ENCODE measurements at regions not wholly inside any gene's neighbourhood (a gene's known extent, or its start where the extent isn't known, plus 50 kb on each side); places are given as distances from the start of the nearest gene placed in this dataset.

DNA sequence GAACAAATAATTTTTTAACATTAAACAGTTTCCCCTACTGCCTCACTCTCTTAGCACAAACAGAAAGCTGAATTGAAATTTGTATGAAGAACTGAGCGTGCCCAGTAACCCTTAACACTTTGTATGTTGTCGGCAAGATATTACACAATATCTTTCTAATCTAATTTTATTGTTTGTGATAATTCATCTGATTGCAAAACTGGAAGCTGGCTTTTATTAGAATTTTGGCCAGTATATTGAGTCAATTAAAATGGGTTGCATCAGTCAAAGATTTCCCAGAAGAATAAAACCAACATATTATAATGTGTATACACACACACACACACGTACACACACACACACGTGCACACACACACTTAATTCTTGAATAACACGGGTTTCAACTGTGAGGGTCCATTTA, 2332.1 kb downstream of the PCDH7 start:
- Histone ChIP-seq H3K27ac (ENCODE audit: low read depth, low read length) (no peak overlapping the region), H3K36me3 (ENCODE audit: insufficient read depth, low read length) (no peaks in the 10 kb centered on the region), H3K4me1 (ENCODE audit: insufficient read depth, low read length) (no peaks in the 10 kb centered on the region), H3K4me3 (ENCODE audit: low read depth in 1 of 2, low read length in 2 of 2) (no peak overlapping the region), H3K27me3 (ENCODE audit: control insufficient read depth in 1 of 2, insufficient read depth in 2 of 2, low read length in 2 of 2) (no peaks in the 10 kb centered on the region), H3K9me3 (ENCODE audit: low read length) (no peaks in the 10 kb centered on the region), H3K9ac (ENCODE audit: low read length) (no peak overlapping the region)

DNA sequence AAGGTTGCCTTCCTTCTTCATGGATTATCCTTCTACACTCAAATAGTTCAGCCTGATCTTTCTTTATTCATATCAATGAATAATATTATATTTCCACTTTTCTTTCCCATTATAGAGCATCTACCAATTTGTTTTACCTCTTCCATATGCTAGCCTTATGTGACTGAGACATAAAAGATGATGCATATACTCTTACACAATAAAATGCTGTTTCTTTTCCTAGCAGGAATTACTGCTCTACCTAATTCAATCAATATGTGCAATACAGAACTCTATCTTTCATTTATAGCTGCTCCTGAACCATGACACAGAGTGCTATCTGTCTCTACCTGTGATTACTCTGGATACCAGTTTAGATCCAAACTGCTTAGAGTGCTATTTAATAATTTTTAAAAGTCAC, 2334.0 kb downstream of the PCDH7 start:
- H3K9ac ChIP-seq (ENCODE audit: low read length): no peak overlapping the region
- no peak overlapping the region for H3K27ac ChIP-seq (ENCODE audit: low read depth, low read length)
- H3K4me3 ChIP-seq (ENCODE audit: low read depth in 1 of 2, low read length in 2 of 2): no peak overlapping the region
- H3K27me3 ChIP-seq (ENCODE audit: control insufficient read depth in 1 of 2, insufficient read depth in 2 of 2, low read length in 2 of 2): no peaks in the 10 kb centered on the region
- no peaks in the 10 kb centered on the region for H3K36me3 ChIP-seq (ENCODE audit: insufficient read depth, low read length)
- no peaks in the 10 kb centered on the region for H3K9me3 ChIP-seq (ENCODE audit: low read length)
- no peaks in the 10 kb centered on the region for H3K4me1 ChIP-seq (ENCODE audit: insufficient read depth, low read length)

DNA sequence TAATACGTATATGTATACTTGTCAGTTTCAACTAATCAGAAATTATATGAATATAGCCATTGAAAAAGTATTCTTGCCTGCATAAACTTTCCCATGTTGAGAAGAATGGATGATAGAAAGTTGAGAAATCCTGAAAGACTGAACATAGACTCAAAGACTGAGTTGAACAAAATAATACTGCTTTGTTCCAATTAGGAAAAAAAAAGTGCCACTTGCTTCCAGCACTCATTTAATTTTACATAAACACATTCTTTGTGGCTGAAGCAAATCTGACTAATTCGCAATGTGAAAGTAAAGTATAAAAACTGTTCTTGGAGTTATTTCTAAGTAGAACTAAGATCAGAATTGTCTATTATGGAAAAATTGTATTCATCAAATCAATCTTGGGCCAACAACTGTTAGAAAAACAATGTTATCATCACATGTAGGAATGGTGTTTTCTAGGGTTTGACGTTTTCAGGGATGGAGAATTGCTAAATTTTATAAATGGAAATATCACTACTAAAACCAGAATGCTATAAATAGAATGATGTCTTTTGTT, 2334.6 kb downstream of the PCDH7 start:
- Histone ChIP-seq H3K4me3 (ENCODE audit: low read depth in 1 of 2, low read length in 2 of 2) (no peak overlapping the region), H3K4me1 (ENCODE audit: insufficient read depth, low read length) (no peaks in the 10 kb centered on the region), H3K27ac (ENCODE audit: low read depth, low read length) (no peak overlapping the region), H3K9ac (ENCODE audit: low read length) (no peak overlapping the region), H3K27me3 (ENCODE audit: control insufficient read depth in 1 of 2, insufficient read depth in 2 of 2, low read length in 2 of 2) (no peaks in the 10 kb centered on the region), H3K9me3 (ENCODE audit: low read length) (no peaks in the 10 kb centered on the region), H3K36me3 (ENCODE audit: insufficient read depth, low read length) (no peaks in the 10 kb centered on the region)

DNA sequence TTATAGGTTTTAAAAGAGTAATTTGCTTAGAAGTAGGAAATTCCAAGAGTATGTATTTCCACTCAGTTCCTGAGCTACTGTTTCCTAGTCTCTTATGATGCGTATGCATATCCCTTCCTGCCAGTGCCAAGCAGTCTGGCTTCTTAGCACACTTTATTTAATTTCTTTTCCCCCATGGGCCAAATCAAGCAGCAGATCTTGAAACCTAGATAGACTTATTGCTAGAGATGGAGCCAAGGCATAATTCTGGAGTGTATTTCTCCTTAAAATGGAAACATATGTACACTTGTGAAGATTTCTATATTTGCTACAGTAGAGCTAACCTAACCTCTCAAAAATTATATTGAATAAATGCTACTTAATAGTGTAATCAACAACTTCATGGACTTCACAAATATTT, 2337.6 kb downstream of the PCDH7 start:
- Histone ChIP-seq H3K27ac (ENCODE audit: low read depth, low read length) (no peak overlapping the region), H3K4me1 (ENCODE audit: insufficient read depth, low read length) (no peaks in the 10 kb centered on the region), H3K27me3 (ENCODE audit: control insufficient read depth in 1 of 2, insufficient read depth in 2 of 2, low read length in 2 of 2) (no peaks in the 10 kb centered on the region), H3K9ac (ENCODE audit: low read length) (no peak overlapping the region), H3K36me3 (ENCODE audit: insufficient read depth, low read length) (no peaks in the 10 kb centered on the region), H3K4me3 (ENCODE audit: low read depth in 1 of 2, low read length in 2 of 2) (no peak overlapping the region), H3K9me3 (ENCODE audit: low read length) (no peaks in the 10 kb centered on the region)

DNA sequence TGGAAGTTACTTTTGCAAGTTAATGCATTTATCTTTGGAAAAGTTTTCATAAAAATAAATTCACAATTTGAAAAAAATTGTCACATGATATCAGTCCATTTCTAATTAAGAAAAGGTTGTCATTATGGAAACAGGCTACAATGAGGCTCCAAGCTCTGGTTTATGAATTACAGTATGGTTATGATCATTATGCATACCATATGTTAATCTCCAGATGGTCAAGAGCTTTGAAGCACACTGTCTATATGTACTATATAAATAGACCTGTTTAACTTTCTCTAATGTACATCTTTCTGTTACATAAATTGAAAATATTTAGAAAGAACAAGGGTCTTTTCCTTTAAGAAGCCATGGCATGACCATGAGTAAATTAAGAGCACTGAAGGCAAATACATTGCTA, 2338.8 kb downstream of the PCDH7 start:
- Histone ChIP-seq H3K4me3 (ENCODE audit: low read depth in 1 of 2, low read length in 2 of 2) (no peak overlapping the region), H3K36me3 (ENCODE audit: insufficient read depth, low read length) (no peaks in the 10 kb centered on the region), H3K4me1 (ENCODE audit: insufficient read depth, low read length) (peaks cover 2% of the 10 kb centered on the region), H3K9me3 (ENCODE audit: low read length) (no peaks in the 10 kb centered on the region), H3K9ac (ENCODE audit: low read length) (no peak overlapping the region), H3K27ac (ENCODE audit: low read depth, low read length) (no peak overlapping the region), H3K27me3 (ENCODE audit: control insufficient read depth in 1 of 2, insufficient read depth in 2 of 2, low read length in 2 of 2) (no peaks in the 10 kb centered on the region)

DNA sequence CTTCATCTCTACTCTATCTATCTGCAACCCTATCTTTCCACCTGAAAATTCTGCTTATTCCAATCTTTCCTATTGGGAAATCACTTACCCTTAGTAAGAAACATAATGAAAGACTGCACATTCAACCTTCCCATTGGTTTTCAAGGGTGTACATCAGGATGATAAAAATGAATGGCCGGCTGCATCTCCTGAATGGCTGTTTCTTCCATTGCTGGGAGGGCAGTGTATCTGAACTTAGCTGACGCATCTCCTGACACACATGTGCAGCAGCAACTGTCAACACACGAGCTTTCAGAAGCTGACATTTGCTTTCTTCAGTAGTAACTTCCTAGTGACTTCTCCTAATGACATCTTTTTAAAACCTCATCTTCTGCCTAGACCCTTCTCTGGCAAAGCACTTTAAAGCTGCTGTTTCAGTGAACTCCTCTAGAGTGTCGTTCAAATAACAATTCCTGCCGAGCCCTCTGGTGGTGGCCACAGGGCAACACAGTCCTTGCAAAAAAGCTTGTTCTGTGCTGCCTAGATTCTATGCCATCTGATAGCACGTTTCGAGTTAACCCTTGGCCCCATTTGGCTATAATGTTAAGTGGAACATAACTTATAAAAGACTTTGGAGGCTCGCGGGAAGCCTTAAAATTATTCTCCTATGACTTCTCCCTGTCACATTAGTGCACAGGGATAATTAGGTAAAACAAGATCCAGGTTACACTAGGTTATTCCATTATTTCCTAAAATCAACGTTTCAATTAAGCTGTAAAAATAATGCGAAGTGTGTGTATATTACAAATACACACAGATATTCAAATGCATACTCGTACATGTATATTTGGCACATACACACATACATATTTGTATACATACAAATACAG, 2340.7 kb downstream of the PCDH7 start:
- H3K27ac ChIP-seq (ENCODE audit: low read depth, low read length): no peak overlapping the region
- no peak overlapping the region for H3K9ac ChIP-seq (ENCODE audit: low read length)
- no peaks in the 10 kb centered on the region for H3K9me3 ChIP-seq (ENCODE audit: low read length)
- H3K36me3 ChIP-seq (ENCODE audit: insufficient read depth, low read length): no peaks in the 10 kb centered on the region
- H3K4me1 ChIP-seq (ENCODE audit: insufficient read depth, low read length): peaks cover 7% of the 10 kb centered on the region
- H3K4me3 ChIP-seq (ENCODE audit: low read depth in 1 of 2, low read length in 2 of 2): no peak overlapping the region
- H3K27me3 ChIP-seq (ENCODE audit: control insufficient read depth in 1 of 2, insufficient read depth in 2 of 2, low read length in 2 of 2): no peaks in the 10 kb centered on the region

DNA sequence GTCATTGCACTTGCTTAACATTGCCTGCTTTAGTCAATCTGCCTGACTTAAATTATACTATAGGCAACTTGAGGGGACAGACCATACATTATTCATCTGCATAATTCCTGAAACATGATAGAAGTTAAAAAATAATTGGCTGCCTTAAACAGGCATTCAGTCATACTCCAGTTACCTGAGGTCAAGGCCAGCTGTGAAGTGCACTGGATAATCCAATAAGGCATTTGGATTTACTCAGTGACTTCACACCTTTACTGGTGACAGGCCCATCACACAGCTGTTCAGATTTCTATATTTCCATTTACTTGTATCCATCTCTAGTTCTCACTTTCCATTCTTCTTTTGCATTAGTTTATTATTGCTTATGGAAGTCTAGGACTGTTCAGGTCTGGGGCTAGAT, 2341.6 kb downstream of the PCDH7 start:
- Histone ChIP-seq H3K4me1 (ENCODE audit: insufficient read depth, low read length) (peaks cover 7% of the 10 kb centered on the region), H3K27me3 (ENCODE audit: control insufficient read depth in 1 of 2, insufficient read depth in 2 of 2, low read length in 2 of 2) (no peaks in the 10 kb centered on the region), H3K27ac (ENCODE audit: low read depth, low read length) (no peak overlapping the region), H3K9ac (ENCODE audit: low read length) (no peak overlapping the region), H3K36me3 (ENCODE audit: insufficient read depth, low read length) (no peaks in the 10 kb centered on the region), H3K4me3 (ENCODE audit: low read depth in 1 of 2, low read length in 2 of 2) (no peak overlapping the region), H3K9me3 (ENCODE audit: low read length) (no peaks in the 10 kb centered on the region)

DNA sequence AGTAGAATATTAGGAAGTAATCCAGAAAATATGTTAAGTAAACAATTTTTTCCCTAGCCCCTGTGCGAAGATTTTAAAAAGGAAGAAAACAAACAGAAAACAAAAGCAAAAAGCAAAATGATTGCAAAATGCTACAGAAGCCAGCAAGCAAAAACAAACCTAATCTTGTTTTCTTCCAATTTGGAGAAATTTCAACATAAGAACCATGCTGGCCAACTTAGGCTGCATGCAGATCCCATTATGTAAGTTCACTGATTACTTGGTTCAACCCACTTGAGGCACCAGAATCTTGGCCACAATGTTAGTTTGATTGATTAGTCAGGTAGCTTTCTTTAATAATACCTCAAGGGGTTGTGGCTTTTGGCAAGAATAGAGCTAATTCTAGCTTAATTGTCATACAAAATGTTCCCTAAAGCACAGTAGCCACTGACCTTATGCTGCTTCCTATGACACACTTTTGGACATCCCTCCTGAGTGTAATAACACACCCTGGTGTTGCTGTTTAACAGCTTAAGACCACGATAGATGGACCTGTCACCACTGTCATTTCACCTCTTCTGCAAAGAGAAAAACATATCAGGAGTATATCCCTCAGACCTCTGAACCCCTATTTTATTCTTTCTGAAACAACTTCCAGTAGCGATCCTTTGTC, 2342.1 kb downstream of the PCDH7 start:
- Histone ChIP-seq H3K9me3 (ENCODE audit: low read length) (no peaks in the 10 kb centered on the region), H3K9ac (ENCODE audit: low read length) (no peak overlapping the region), H3K27me3 (ENCODE audit: control insufficient read depth in 1 of 2, insufficient read depth in 2 of 2, low read length in 2 of 2) (no peaks in the 10 kb centered on the region), H3K36me3 (ENCODE audit: insufficient read depth, low read length) (no peaks in the 10 kb centered on the region), H3K4me3 (ENCODE audit: low read depth in 1 of 2, low read length in 2 of 2) (no peak overlapping the region), H3K27ac (ENCODE audit: low read depth, low read length) (no peak overlapping the region), H3K4me1 (ENCODE audit: insufficient read depth, low read length) (peaks cover 7% of the 10 kb centered on the region)

DNA sequence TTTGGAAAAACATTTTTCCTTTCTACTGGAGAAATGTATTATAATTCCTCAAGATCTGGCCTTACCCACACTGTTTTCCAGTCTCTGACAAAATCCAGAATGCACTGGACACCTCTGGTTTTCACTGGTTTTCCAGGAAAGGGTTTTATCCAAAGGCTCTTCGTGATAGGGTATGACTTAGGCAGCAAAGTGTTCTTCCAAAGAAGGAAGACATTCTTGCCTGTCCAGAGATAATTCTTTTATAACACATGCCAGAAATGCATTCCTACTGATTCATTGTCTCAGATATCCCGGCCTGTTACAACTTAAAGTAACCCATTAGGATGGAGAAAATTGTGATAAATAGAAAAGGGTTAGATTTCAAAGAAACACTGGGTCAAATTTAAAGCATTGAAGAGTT, 2343.1 kb downstream of the PCDH7 start:
- Histone ChIP-seq H3K4me1 (ENCODE audit: insufficient read depth, low read length) (peaks cover 7% of the 10 kb centered on the region), H3K27ac (ENCODE audit: low read depth, low read length) (no peak overlapping the region), H3K27me3 (ENCODE audit: control insufficient read depth in 1 of 2, insufficient read depth in 2 of 2, low read length in 2 of 2) (no peaks in the 10 kb centered on the region)

DNA sequence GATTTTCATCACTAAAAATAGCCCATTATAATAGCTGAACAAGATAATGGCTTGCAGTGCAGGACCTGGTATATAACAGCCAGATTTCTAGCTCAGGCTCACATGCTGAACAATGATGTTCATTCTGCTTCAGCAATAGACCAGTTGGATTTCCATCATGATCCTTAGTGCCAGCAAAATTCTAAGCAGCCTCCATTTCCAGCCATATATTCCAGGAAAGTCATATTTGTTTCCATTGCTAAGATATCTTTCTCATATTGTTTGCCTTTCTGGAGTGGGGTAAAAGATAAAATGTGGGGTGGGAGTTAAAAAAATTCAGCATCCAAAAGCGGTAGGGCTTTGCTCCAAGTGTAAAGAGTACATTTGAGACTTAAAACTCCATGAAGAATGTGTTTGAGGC, 2344.1 kb downstream of the PCDH7 start:
- Histone ChIP-seq H3K9me3 (ENCODE audit: low read length) (no peaks in the 10 kb centered on the region), H3K36me3 (ENCODE audit: insufficient read depth, low read length) (no peaks in the 10 kb centered on the region), H3K4me3 (ENCODE audit: low read depth in 1 of 2, low read length in 2 of 2) (no peak overlapping the region)

More for the DNA sequence above, 2343.1 kb downstream of the PCDH7 start:
- Histone ChIP-seq H3K9me3 (ENCODE audit: low read length) (no peaks in the 10 kb centered on the region), H3K9ac (ENCODE audit: low read length) (no peak overlapping the region), H3K36me3 (ENCODE audit: insufficient read depth, low read length) (no peaks in the 10 kb centered on the region), H3K4me3 (ENCODE audit: low read depth in 1 of 2, low read length in 2 of 2) (no peak overlapping the region)

DNA sequence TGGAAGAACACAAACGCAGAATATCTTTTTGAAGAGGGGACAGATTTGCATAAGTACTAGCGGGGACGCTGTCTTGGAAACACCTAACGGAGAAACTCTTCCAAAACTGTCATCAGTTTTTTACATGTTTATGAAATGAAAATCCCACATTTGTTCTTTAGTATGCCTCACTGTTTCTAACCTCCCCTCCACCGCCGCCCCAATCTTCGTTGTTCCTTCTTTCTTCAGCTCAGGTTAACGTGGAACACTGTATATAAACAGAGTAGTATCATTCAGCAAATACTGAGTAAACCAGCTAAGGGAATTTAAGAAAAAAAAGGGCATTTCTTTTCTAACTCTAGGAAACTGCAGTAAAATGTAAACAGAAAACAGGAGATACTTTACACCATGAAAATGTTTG, 2345.6 kb downstream of the PCDH7 start:
- no peak overlapping the region for H3K4me3 ChIP-seq (ENCODE audit: low read depth in 1 of 2, low read length in 2 of 2)
- no peak overlapping the region for H3K27ac ChIP-seq (ENCODE audit: low read depth, low read length)
- H3K4me1 ChIP-seq (ENCODE audit: insufficient read depth, low read length): peaks cover 7% of the 10 kb centered on the region
- H3K9ac ChIP-seq (ENCODE audit: low read length): no peak overlapping the region
- H3K9me3 ChIP-seq (ENCODE audit: low read length): no peaks in the 10 kb centered on the region
- no peaks in the 10 kb centered on the region for H3K27me3 ChIP-seq (ENCODE audit: control insufficient read depth in 1 of 2, insufficient read depth in 2 of 2, low read length in 2 of 2)
- H3K36me3 ChIP-seq (ENCODE audit: insufficient read depth, low read length): no peaks in the 10 kb centered on the region

More for the DNA sequence above, 2344.1 kb downstream of the PCDH7 start:
- peaks cover 7% of the 10 kb centered on the region for H3K4me1 ChIP-seq (ENCODE audit: insufficient read depth, low read length)
- H3K27me3 ChIP-seq (ENCODE audit: control insufficient read depth in 1 of 2, insufficient read depth in 2 of 2, low read length in 2 of 2): no peaks in the 10 kb centered on the region
- H3K27ac ChIP-seq (ENCODE audit: low read depth, low read length): no peak overlapping the region
- no peak overlapping the region for H3K9ac ChIP-seq (ENCODE audit: low read length)
